HuH-7.5 (cell line): ENCODE measurements at regions not wholly inside any gene's neighbourhood (a gene's known extent, or its start where the extent isn't known, plus 50 kb on each side); places are given as distances from the start of the nearest gene placed in this dataset.

Source experiments
- DNase-seq: peaks from one replicate; pipeline ENCODE4 v3.0.0; 2011; ENCODE audit warnings: low spot score

DNA sequence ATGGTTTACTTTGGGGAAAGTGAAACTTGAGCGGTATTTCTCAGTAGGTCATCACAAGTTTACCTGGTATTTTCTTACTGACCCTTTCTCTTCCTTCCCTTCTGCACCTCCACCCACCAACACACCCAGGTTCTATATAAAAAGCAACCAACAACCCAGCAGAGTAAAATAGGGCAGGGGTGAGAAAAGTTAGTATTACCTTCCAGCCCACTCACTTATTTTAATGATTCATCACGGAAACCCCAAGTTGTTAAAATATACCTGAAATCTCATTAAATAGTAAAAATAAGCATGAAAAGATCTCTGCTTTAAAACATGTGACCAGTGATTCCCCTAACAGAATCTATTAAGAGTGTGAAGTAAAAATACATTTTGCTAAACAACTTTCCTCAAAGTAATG, 306.1 kb downstream of the ZEB2 start:
- DNase-seq, result no peak

DNA sequence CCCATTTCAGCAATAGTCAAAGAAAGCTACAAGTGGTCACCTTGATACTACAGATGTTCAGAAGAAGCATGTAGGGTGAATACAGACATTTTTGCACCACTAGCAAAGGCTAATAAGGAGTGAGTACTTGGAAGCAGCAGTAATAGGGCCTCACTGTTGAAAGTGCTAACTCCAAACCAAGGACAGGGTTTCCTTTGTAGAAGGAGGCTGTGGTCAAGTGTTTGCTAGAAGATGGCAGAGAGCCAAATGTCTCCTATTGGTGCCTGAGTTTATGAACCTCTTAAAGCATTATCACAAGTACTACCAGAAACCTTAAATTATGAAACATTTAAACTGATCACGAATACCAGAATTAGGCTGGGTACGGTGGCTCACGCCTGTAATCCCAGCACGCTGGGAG, 308.1 kb downstream of the ZEB2 start:
- DNase-seq, result no peak

GRCh38 chr2:144211065-144211464, 308.9 kb downstream of the ZEB2 start:
- DNase-seq, result no peak

DNA sequence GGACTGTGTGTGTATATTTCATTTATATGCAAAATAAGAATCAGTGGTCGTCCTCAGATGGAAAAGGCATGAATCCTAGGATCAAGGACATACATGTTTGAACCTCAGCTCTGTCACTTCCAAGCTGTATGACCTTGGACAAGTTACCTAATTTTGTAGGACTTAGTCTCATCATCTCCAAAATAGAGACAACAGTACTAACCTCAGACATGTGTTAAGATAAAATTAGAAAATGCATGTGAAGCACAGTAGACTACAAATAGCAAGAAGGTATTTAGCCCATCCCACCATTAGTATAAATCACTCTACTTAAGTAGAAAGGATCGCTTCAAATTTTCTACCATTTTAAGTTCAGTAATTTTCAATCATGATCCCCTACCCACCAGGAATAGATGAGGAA, 309.8 kb downstream of the ZEB2 start:
- no peak for DNase-seq

GRCh38 chr2:144208924-144209323, 311.0 kb downstream of the ZEB2 start:
- DNase-seq, result no peak

GRCh38 chr2:144206019-144206418, 313.9 kb downstream of the ZEB2 start:
- no peak for DNase-seq

GRCh38 chr2:144201868-144202468, 318.0 kb downstream of the ZEB2 start:
- no peak for DNase-seq

DNA sequence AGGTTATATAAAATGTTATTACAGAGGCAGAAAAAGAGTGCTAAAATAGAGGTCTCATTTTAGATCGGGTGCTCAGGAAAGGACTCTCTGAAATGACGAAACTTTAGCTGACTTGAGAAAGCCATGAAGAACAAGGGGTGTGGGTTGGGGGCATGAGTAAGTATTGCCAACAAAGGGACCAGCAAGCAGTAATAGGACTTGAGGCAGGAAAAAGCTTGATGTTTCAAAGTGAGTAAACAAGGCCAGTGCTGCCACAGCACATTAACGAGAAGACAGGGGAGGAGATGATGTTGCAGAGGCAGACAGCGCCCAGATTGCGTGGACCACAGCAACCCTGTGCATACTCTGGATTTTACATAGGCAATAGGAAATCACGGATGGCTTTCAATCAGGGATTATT, 318.8 kb downstream of the ZEB2 start:
- no peak for DNase-seq

GRCh38 chr2:144198116-144198515, 321.8 kb downstream of the ZEB2 start:
- peak; percentile 2 for DNase-seq

GRCh38 chr2:144194326-144195071, 325.4 kb downstream of the ZEB2 start:
- DNase-seq, result no peak

- DNase-seq, result no peak
Observed at GRCh38 chr2:144190908-144191605, 328.9 kb downstream of the ZEB2 start.

DNA sequence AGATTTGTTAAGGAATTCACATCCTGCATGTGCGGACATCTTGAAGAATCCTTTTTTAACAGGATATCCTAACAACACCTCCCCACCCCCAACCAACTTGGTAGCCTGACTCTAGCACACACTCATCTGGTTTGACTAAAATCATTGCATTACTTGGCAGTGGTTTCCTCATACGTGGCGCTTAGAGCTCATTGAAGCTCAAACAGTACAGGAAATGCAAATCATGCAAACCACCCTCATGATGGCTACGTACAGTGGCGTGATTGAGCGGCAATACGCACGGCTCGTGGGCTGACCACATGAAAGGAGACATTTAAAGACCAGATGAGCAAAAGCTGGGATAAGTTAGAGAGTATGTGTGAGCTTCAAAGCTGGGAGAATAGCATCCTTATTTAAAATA, 336.2 kb downstream of the ZEB2 start:
- no peak for DNase-seq

GRCh38 chr2:144181001-144181400, 338.9 kb downstream of the ZEB2 start:
- DNase-seq, result no peak

GRCh38 chr2:144180131-144180530, 339.8 kb downstream of the ZEB2 start:
- no peak for DNase-seq

- no peak for DNase-seq
Observed at GRCh38 chr2:144170179-144170578, 349.7 kb downstream of the ZEB2 start.

- no peak for DNase-seq
Observed at GRCh38 chr2:144166743-144167142, 353.2 kb downstream of the ZEB2 start.

- no peak for DNase-seq
Observed at GRCh38 chr2:144165599-144166250, 354.2 kb downstream of the ZEB2 start.

GRCh38 chr2:144163592-144163991, 356.3 kb downstream of the ZEB2 start:
- peak; percentile 6 for DNase-seq

DNA sequence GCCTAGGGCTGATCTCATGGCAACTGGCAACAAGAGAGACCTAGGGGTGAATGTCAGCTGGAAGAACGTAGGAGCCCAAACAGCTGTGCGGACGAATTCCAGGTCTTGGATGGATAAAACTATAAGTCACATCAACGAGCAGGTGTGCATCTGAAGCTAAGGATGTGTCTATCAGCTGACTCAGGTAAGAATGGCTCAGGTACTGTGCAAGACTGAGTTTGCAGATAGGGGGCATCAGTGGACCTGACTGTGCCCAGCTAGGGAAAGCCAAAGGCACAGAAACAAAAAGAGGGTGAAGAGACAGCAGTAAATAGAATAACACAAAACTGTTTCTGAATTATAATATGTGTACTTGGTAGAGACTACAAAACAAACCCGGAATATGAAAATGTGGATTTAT, 357.3 kb downstream of the ZEB2 start:
- no peak for DNase-seq

GRCh38 chr2:144161061-144161460, 358.9 kb downstream of the ZEB2 start:
- DNase-seq, result no peak

DNA sequence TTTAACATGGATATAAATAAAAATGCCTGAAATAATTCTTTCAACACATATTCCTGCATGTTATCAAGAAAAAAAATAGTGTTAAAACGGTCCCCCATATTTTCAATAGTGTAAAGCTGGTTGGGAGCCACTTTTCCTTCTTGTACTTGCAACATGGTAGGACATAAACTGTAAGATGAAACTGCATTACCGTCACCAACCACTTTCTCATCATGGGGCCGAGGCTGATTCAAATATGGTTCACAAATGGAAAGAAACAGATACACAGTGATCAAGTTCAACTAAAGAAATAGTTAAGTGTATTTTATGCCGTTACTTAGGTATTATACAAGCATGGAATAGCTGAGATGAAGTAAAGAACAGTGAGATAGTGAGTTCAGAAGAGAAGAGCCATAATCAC, 360.7 kb downstream of the ZEB2 start:
- DNase-seq, result no peak

DNA sequence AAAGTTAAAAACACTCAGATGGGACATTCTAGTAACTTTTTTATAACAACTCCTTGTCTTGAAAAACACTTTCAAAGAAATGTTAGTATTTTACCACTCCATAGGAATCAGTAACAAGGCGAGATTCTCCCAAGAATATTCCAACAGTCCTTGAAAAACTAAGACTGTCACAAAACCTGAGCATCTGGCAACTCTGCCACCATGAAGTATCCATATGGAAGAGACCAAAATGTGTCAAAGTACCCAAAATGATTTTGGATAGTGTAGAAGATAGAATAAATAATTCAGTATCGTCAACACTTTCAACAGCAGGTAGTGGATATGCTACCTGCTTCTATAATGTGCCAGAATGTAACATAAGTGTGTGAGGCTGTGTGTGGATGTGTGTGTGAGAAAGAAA, 361.8 kb downstream of the ZEB2 start:
- no peak for DNase-seq
